ENCODE measurements at regions not wholly inside any gene's neighbourhood (a gene's known extent, or its start where the extent isn't known, plus 50 kb on each side); places are given as distances from the start of the nearest gene placed in this dataset.

DNA sequence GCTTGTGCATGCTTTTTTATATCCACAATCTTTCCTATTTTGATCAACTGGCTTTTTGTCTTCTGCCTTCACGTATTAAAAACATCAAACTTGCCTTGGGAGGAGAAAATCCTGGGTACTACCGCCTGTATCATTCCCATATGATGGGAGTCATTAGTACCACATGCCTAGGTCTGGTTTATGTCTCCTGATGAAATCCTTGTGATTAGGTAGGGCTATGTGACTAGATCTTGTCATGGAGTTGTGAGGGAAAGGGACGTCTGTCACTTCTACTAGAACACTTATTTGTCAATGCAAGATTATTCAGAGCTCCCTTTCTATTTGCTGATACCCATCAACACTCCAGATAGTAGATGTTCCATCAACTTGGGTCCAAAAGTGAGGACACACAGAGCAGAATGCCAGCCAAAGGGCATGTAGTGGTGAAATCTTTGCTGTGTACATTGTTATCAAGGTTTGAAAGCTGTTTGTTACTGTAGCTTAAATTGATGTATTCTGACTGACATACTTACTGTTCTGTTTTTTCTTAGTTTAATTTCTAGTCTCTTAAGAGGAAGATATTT, 621.8 kb upstream of the NR5A2 start:
- Histone ChIP-seq H3K27ac (no peak overlapping the region), H3K27me3 (no peaks in the 10 kb centered on the region), H3K9me3 (no peaks in the 10 kb centered on the region), H3K36me3 (no peaks in the 10 kb centered on the region), H3K4me1 (no peaks in the 10 kb centered on the region), H3K4me3 (no peak overlapping the region)
- TF ChIP-seq, protein P1, sequence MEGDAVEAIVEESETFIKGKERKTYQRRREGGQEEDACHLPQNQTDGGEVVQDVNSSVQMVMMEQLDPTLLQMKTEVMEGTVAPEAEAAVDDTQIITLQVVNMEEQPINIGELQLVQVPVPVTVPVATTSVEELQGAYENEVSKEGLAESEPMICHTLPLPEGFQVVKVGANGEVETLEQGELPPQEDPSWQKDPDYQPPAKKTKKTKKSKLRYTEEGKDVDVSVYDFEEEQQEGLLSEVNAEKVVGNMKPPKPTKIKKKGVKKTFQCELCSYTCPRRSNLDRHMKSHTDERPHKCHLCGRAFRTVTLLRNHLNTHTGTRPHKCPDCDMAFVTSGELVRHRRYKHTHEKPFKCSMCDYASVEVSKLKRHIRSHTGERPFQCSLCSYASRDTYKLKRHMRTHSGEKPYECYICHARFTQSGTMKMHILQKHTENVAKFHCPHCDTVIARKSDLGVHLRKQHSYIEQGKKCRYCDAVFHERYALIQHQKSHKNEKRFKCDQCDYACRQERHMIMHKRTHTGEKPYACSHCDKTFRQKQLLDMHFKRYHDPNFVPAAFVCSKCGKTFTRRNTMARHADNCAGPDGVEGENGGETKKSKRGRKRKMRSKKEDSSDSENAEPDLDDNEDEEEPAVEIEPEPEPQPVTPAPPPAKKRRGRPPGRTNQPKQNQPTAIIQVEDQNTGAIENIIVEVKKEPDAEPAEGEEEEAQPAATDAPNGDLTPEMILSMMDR (IDR thresholded peaks at IDR 0.05), result no peak
- TF ChIP-seq POLR2A (IDR thresholded peaks at IDR 0.05) (no peak), POLR2AphosphoS5 (IDR thresholded peaks at IDR 0.05) (no peak), EP300 (IDR thresholded peaks at IDR 0.05) (no peak)
- 81% methylated on average over 3 of the region's 3 CpGs for WGBS
- DNase-seq (ENCODE audit: low spot score in 2 of 2), result no peak

DNA sequence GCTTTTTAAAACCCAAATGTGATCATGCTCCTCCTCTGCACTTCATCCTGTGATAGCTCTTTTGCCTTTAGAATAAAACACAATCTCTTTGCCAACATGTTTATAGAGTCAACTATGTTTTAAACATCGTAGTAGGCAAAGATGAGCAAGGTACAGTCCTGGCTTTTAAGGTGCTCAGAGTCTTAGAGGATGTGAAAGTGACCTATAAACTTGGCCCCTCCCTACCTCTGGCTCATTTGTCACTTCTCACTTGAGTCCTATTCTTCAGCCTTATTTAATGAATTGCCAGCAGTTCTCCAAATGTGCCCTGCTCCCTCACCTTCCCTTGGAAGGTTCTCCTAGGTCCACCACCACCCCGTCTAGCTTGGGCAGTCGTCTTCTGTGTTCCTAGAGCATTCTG, 617.0 kb upstream of the NR5A2 start:
- 90% methylated on average over 3 of the region's 3 CpGs for WGBS
- no peak for DNase-seq (ENCODE audit: low spot score in 2 of 2)
- Histone ChIP-seq H3K27me3 (no peaks in the 10 kb centered on the region), H3K9me3 (no peaks in the 10 kb centered on the region), H3K4me3 (no peak overlapping the region), H3K36me3 (no peaks in the 10 kb centered on the region), H3K27ac (no peak overlapping the region), H3K4me1 (no peaks in the 10 kb centered on the region)
- TF ChIP-seq POLR2AphosphoS5 (IDR thresholded peaks at IDR 0.05), result no peak
- TF ChIP-seq, protein P1 (IDR thresholded peaks at IDR 0.05), result no peak
- no peak for TF ChIP-seq POLR2A (IDR thresholded peaks at IDR 0.05)
- TF ChIP-seq EP300 (IDR thresholded peaks at IDR 0.05), result no peak

DNA sequence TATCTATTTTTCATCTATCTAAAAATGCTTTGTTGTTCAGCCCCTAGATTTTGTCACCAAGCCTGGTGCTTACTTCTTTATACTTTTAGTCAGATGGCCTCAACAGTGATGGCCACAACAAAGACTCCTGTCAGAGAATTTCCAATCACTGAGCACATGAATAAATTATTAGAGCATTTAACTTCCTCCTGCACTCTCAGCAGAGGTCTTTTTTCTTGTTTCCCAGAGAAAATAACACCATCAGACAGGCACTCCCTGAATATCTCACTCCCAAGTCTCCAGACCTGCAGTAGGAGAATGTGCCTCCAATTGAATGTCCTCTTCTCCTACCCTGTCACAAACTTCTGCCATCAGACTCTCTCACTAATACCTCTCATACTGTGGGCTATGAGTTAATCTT, 616.0 kb upstream of the NR5A2 start:
- no peak for DNase-seq (ENCODE audit: low spot score in 2 of 2)
- Histone ChIP-seq H3K9me3 (no peaks in the 10 kb centered on the region), H3K4me3 (no peak overlapping the region), H3K27me3 (no peaks in the 10 kb centered on the region), H3K4me1 (no peaks in the 10 kb centered on the region), H3K27ac (no peak overlapping the region), H3K36me3 (no peaks in the 10 kb centered on the region)
- TF ChIP-seq POLR2A (IDR thresholded peaks at IDR 0.05) (no peak), EP300 (IDR thresholded peaks at IDR 0.05) (no peak), POLR2AphosphoS5 (IDR thresholded peaks at IDR 0.05) (no peak)
- TF ChIP-seq, protein P1 (IDR thresholded peaks at IDR 0.05), result no peak

DNA sequence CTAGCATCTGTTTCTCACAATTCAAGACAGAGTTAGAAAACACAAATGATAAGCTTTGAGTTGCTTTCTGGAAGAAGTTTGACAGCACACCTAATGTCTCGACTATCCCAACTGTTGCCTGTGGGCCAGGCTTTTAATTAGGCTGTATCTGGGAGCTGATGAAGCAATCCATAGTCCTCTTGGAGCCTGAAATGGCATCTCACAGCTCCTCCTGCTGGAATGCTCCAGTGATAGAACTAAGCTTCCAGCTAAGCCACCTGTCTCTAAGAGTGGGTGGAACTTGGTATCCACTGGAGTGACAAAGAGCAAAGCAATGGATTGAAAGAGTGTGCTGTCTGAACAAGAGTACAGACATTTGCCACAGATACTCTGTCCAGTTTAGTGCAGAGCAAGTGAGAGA, 605.3 kb upstream of the NR5A2 start:
- TF ChIP-seq POLR2A (IDR thresholded peaks at IDR 0.05) (no peak), POLR2AphosphoS5 (IDR thresholded peaks at IDR 0.05) (no peak), EP300 (IDR thresholded peaks at IDR 0.05) (no peak)
- TF ChIP-seq, protein P1 (IDR thresholded peaks at IDR 0.05), result no peak
- Histone ChIP-seq H3K9me3 (peaks cover 4% of the 10 kb centered on the region), H3K27ac (no peak overlapping the region), H3K4me1 (no peaks in the 10 kb centered on the region), H3K36me3 (no peaks in the 10 kb centered on the region), H3K4me3 (no peak overlapping the region), H3K27me3 (no peaks in the 10 kb centered on the region)
- no peak for DNase-seq (ENCODE audit: low spot score in 2 of 2)
- 47% methylated on average over 1 of the region's 1 CpG for WGBS

DNA sequence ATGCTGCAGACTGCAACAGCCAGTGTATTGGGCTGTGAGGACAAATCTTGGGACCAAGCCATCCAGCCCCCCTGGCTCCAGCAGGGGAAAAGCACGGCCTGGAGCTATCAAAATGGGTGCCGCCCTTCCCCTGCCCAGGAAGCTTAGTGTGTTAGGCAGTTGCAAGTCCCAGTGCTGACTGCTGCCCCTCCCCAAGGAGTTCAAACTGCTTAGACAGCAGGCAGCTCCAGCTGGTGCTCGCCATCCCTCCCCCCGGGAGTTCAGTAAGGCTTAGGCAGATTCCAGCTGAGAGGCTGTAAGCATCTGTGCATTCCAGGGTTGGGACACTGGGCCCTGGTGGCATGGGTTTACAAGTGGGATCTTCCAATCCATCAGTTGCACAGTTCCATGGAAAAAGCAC, 579.6 kb upstream of the NR5A2 start:
- TF ChIP-seq EP300 (IDR thresholded peaks at IDR 0.05), result no peak
- no peak for TF ChIP-seq POLR2AphosphoS5 (IDR thresholded peaks at IDR 0.05)
- no peak for TF ChIP-seq POLR2A (IDR thresholded peaks at IDR 0.05)
- TF ChIP-seq, protein P1 (IDR thresholded peaks at IDR 0.05), result no peak
- H3K27me3 ChIP-seq, result no peaks in the 10 kb centered on the region
- H3K4me3 ChIP-seq, result no peak overlapping the region
- no peak overlapping the region for H3K27ac ChIP-seq
- no peaks in the 10 kb centered on the region for H3K9me3 ChIP-seq
- WGBS, result no CpG with 5 or more reads among the region's 4 CpGs
- H3K36me3 ChIP-seq, result no peaks in the 10 kb centered on the region
- DNase-seq (ENCODE audit: low spot score in 2 of 2), result no peak
- H3K4me1 ChIP-seq, result no peaks in the 10 kb centered on the region

All from suprapubic skin (tissue), 4 donors.